HG03442 (cell line): ENCODE measurements at regions not wholly inside any gene's neighbourhood (a gene's known extent, or its start where the extent isn't known, plus 50 kb on each side); places are given as distances from the start of the nearest gene placed in this dataset.

Experiments used
- ATAC-seq: cut with Tn5 transposase; IDR thresholded peaks from one replicate; pipeline ENCODE4 v1.9.1; 2021; ENCODE audit warnings: mild to moderate bottlenecking, moderate library complexity; ENCODE audit not compliant: unreplicated experiment

DNA sequence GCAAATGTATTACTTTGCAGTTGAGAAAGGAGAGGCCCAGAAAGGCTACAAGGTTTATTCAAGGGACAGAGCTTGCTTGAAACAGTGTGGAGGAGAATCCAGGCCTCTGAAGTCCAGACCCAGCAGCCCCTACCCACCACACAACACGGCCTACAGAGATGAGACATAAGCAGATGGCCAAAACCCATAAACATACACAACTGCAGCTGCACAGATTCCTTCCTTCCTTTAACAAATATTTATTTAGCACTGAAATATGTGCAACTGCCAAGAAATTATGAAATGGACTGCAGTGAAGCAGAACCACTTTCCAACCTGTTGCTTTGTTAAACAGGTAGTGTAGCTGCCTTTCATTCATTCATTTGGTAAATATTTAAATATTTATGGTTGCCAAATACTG, 122.3 kb downstream of the SPATA19 start:
- ATAC-seq: no peak

DNA sequence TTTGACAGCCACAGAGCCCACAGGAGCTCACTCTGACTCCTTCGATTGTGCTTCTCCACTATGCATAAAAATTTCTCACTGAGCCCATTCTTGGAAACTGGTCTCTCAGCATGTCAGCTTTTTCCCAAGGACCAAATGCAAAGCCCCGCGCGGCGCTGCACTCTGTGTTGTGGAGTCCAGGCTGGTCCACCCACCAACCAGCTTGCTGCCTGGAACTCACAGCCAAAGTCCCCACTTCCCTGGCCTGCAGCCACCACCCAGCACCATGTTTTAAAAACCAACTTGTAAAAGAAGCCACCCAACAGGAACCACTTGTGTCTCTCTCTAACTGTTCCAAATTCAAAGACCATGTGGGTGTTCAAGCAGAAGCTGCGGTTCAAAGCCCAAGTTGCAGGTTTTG, 124.4 kb downstream of the SPATA19 start:
- ATAC-seq: no peak

DNA sequence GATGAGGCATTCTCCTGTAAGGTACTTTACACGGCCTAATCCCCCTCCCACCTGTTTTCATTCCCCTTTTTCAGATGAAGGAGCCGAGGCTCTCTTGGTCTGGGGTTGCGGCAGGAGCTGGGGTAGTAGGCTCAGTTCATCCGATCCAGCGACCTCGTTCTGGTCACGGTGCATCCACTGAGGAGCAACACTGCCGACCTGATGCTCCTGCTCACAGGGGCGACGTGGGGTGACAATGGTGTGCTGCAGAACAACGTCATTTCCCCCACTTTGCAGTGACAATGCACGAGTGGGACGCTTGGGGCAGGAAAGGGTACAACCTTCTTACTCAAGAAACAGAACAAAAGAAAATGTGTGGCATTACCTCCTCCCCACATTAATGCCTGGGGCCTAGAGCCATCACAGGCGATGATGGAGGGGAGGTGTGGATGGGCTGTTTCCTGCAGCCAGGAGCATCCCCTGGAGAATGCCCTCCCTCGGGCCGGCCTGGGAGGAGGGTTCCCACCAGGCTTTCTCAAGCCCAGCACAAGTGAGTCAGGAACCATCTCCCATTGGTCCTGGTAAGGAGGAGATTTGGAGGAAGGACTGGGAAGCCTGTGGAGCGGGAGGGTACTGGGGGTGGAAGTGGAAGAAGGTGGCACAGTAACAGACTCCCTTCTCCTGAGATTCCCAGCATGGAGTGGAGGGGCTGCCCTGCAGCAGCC, 125.6 kb downstream of the SPATA19 start:
- ATAC-seq: no peak

DNA sequence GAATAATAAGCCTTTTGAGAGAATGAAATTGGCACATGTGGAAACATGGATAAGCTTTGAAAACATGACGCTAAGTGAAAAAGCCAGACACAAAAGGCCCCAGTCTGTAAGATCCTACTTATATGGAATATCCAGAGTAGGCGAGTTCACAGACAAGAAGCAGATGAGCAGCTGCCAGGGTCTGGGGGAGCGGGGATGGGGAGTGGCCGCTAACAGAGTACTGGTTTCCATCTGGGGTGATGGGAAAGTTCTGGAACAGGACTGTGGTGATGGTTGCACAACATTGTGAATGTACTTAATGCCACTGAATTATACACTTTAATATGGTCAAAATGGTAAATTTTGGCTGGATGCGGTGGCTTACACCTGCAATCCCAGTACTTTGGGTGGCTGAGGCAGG, 126.5 kb downstream of the SPATA19 start:
- ATAC-seq: no peak

DNA sequence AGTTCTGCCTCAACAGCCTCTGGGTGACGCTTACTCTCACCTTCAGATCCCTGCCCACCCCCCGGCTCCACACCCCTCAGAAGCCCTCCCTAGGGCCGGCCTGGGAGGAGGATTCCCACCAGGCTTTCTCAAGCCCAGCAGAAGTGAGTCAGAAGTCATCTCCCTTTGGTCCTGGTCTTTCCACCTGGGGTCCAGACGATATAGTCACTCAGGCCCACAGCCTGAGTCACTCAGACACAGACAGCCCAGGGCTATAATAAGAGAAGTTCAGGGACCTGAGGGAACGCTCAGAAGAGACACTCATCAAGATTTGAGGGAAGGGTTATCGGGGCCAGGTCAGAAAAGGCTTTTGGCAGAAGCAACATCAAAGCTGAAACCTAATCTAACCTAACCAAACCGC, 127.1 kb downstream of the SPATA19 start:
- ATAC-seq: no peak

DNA sequence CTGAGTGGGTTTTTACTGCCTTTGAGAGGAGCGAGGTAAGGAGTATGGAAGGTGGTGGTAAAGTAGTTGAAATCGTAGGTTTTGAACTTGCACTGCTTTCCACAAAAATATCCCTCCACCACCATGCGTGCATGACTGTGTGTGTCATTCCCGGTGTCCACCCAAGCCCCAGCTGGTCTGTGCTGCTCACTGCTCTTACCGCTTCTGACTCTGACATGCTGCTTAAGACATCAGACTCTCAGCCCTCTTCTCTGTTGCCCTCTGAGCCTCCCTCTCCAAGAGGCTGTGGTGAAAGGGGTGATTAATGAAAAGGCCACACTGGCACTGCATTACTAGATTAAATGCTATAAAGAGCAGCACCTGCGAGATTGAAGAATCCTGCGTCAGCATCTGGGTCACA, 128.7 kb downstream of the SPATA19 start:
- ATAC-seq: no peak

DNA sequence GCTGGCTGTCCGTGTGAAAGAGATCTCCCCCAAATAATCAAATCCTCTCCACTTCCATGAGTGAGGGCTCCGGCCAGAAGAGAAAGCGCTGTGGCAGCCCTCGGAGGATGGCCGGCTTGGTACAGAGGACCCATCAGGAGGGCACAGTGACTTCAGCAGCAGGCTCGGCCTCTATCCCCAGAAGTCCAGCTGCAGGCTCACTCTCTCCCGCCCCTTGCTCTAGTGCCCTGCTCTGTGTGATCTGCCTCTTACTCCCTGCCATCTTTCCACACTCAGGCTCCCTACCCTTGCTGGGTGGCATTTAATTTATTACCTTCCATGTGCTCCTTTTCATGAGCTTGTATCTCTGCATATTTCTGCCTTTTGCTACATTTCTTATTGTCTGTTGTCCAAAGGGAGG, 129.7 kb downstream of the SPATA19 start:
- ATAC-seq: no peak

DNA sequence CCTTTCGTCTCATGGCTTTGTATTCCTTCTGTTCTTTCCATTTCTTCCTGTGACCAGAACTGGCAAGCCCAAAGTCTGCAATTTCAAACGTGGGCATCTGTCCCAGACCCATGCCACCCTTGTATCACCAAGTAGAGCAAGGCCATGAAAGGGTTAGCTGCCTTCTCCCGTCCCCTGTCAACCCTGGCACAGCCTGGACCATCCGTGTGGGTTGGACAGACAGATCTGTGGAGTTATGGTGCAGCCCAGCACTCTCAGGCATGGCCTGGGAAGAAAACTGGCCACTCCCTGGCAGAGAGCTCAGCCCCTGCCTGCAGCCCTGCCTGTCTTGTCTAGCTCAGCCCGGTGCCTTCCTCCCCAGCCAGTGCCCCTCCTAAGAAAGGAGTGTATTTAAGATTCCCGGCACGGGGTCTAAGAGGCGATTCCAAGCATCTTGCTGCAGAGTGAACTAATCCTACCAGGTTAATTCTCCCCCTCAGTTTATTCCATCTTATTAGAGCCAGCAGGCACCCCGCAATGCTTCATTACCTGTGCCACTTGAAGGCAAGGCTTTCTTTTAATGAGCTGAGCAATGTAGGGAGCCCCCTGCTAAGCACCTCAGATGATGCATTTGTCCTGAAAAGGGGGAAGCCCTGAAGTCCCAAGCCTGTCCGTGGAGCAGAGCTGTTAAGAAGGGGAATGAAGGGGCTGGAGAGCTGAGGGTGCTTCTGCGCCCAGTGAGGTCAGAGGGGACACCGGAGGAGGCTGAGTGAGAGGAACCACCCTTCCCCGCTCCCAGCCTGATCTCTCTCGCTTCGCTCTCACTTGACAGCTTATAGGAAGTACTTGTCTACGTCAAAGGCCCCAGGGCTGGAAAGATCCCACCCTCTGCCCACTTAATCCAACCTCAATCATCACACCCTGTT, 130.6 kb downstream of the SPATA19 start:
- ATAC-seq: no peak

DNA sequence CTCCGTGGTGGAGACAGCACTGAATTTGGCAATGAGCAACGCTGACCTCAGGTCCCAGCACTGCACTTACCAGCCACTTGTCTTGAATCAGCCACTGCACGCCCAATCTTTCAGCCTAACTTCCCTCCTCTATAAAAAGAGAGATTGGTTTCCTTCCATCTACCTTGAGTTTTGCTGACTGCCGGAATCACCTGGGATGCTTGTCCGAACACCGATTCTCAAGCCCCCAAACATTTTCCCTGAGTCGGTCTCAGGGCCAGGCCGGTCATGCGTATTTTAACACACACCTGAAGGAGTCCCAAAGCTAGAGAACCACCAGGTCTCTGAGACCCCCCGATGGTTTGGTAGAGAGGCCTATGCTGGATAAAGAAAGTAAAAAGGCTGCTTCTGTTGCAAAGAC, 131.5 kb downstream of the SPATA19 start:
- no peak for ATAC-seq

DNA sequence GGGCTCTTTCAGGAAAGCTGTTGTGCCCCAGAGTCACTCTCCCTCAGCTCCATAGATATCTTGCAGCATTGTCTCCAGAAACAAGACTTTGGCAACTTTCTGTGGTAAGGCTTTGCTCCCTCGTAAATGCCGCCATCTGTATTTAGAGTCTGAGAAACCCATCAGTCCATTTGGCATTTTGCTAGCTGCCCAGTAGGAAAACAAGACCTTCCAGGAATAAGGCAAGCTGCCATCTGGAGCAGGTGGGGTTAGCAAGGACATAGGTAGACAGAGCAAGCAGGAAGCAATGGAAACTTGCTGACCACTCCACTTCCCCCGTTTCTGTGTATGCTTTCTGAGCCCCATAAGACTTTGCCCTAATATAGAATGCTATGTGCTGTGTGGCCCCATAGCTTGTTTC, 131.9 kb downstream of the SPATA19 start:
- no peak for ATAC-seq

DNA sequence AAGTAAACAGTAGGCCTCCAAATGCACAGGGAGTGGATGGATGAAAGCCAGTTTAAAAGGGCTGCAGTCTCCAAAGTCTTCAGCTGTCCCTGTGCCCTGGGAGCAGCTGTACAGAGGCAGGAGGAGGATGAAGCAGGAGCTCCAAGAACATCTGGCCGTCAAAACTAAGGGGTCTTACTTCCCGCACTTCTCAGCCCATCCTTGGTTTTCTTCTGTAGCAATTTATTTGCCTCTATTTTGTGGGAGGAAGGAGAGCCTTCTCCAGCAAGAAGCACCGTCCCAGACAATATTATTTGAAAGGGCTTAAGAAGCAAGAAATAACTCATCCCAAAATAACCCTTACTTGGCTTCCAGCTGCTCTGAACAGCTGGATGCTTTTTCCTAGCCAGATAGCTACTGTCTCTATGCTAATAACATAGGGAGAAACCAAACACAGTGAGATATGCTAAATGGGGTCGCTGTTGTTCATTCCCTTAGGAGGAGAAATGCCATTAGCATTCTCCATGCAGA, 133.2 kb downstream of the SPATA19 start:
- no peak for ATAC-seq

DNA sequence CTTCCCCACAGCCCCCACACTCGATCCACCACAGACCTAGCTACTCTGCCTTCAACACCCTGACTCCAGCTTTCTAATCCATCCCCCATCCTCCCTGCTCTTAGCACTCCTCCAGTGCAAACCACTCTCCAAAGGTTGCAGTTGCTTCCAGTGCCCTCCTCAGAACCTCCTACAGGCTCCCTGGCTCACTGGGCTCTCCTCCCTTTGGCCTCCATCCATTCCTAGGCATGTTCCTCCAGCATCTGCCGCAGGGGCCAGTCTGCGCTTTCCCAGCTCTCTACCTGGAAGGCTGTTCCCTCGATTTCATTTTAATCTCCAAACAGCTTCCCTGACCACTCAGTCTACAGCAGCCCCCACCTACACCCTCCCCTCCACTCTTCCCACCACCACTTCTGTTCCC, 133.8 kb downstream of the SPATA19 start:
- no peak for ATAC-seq

DNA sequence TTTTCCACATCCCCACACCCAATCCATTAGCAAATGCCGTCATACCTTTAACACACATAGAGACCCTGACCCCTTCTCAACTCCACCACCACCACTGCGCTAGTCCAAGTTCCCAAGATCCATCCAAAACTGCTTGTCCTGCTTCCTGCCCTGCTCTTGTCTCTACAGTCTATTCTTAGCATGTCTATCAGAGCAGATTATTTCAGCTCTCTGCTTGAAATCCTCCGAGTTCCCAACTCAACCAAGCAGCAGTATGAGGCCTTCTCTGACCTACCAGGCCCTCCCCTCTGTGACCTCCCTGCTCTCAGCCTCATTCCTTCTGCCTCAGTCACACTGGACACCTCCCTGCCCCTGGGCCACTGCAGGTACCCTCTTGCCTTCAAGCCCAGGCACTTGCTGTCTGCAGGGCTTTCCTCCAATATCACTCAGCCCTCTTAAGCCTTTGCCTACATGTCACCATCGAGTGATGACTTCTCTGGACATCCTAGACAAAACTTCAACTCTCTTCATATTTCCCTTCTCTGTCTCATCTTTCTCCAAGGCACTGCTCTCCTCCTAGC, 134.6 kb downstream of the SPATA19 start:
- no peak for ATAC-seq

DNA sequence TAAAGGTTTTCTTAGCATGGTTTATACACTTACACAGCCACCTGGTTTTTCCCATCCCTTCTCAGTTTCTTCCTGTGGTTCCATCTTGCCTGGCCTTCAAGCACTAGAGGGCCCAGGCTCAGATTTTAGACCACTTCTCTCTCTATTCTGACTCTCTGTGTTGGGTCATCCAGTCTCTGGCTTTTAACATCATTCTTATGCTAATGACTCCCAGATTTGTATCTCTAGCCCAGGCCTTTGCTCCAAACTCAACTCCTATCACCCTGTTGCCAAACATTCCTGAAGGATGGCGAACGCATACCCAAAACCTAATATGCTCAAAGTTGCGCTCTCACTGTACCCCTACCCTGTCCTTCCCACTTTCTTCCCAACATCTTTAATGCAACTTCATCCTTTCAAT, 135.1 kb downstream of the SPATA19 start:
- no peak for ATAC-seq

DNA sequence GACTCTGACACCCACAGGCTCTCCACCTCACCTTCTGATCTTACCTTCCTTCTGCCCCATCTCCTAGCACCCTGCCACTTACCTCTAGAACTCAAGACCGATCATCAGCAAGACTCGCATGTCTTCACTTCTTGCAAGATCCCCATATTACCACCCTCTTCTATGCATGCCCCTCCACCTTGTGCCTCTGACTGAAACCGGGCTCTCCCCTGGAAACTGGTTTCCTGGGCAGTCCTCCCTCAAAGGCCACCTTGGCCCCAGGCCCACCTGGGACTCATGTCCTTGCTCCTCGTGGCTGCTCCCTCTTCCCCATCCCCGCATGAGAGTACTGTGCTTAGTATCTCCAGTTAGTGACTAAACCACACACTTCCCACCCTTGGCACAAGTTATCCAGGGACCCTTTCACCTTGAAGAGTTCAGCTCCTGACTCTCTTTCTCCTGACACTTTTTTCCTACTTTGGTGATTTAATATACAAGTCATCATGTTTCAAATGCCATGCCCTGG, 136.7 kb downstream of the SPATA19 start:
- ATAC-seq: no peak

DNA sequence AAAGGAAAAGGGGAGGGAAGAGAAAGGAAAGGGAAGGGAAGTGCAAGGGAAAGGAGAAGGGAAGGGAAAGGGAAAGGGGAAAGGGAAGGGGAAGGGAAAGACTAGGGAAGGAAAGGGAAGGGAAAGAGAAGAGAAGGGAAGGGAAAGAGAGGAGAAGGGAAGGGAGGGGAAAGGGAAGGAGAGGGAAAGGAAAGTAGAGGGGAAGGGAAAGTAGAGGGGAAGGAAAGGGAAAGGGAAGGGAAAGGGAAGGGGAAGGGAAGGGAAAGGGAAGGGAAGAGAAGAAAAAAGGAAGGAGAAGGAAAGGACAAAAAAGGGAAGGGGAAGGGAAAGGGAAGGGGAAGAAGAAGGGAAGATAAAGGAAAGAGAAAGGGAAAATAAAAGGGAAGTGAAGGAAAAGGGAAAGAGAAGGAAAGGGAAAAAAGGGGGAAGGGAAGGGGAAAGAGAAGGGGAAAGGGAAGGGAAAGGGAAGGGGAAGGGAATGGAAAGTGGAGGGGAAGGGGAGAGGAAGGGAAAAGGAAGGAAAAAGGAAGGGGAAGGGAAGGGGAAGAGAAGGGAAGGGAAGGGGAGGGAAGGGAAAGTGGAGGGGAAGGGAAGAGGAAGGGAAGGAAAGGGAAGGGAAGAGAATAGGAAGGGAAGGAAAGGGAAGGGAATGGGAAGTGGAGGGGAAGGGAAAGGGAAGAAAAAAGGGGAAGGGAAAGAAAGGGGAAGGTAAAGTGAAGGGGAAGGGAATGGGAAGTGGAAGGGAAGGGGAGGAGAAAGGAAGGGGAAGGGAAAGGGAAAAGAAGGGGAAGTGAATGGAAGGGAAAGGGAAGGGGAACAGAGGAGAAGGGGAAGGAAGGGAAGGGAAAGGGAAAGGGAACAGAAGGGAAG, 138.2 kb downstream of the SPATA19 start:
- ATAC-seq: no peak

DNA sequence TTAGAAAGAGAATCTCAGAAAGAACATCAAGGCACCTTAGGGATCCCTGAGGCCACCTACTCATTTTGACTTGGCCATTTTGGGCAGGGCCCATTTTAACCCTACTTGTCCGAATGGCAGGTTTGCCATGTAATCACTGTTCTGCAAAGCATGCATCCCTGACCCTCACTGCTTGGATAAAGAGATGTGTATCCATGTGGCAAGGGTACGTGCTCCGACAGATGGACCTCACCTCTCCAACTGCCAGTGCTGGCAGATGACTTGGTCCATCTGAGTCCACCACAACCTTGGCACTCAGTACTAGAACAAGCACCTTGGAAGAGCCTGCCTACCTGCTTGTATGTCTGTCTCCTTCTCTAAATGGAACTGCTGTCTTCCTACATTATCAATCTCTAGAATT, 139.4 kb downstream of the SPATA19 start:
- no peak for ATAC-seq

DNA sequence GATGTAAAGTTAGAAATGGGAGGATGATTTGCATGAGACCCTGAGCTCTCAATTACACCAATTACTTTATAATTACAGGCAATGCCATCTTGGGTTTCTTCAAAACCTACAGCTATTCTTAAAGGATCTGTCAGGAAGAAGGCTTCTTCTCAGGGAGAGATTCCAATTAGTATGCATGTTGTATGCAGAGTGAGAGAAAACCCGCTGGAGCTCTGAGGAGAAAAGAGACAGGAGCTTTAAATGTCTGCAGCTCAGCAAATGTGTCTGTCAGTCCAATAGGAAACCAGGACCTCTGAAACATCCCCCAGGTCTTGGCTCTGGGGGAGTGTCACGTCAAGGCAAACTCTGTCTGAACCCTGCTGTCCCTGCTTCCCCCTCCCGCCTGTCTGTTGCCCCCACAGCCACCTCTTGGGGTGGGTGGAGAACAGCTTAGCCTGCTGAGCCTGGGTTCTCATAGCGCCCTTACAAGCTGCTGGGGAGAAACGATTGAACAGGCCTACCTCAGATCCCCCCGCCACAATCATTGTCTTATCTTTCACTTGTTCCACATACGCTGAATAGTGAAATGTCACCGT, 140.2 kb downstream of the SPATA19 start:
- ATAC-seq: no peak

DNA sequence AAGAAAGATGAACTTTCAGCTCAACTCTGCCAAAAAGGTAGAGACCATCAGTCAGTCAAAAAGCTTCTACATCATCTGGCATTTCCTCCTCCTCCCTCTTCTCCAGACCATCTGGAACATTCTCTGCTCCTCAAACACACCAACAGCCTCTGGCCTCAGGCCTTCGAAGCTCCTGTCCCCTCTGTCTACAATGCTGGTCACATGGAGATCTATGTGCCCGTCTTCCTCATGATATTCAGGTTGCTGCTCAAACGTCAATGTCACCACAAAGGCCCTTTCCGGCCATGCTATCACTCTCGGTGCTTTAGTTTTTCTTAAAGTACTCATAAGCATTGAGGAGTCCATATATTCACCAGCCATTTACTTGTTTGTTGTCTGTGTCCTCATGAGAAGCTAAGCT, 146.2 kb downstream of the SPATA19 start:
- ATAC-seq: no peak

DNA sequence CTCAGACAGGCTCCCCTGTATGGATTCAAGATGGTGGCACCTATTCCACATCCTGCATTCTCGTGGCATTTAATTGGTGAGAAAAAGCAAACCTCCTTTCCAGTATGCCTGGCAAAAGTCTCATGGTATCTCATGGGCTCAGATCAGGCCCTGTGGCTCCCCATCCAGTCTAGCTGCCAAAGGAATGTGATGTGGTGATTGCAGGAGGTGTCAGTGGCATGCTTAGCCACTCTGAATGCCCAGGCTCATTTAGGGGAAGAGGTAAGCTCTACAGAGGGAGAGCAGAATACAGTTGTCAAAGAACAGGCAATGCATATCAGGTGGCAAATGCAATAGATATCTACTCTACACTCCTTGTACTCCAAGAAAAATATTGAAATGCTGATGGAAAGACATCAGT, 146.7 kb downstream of the SPATA19 start:
- no peak for ATAC-seq
